Iris pigment epithelial cell (primary cell): ENCODE measurements at regions not wholly inside any gene's neighbourhood (a gene's known extent, or its start where the extent isn't known, plus 50 kb on each side); places are given as distances from the start of the nearest gene placed in this dataset.

Experiments used
- DNase-seq: peaks from one replicate; pipeline ENCODE4 v3.0.0-alpha.2; 2011; ENCODE audit warnings: low read depth

DNA sequence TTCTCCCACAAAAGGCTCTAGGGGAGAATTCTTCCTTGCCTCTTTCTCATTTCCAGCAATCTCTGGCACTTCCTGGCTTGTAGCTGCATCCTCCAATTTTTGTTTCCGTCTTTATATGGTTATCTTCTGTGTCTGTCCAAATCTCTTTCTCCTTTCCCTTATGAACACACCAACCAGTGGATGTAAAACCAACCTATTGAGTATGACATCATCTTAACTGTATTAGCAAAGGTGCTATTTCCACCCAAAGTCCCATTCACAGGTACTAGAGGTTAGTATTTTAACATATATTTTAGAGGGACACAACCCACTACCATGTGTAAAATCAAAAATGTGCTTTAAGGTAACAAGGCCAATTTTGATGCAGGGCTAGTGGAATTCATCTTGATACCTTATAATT lies 129.0 kb downstream of the RAP2A start:
- DNase-seq: no peak

DNA sequence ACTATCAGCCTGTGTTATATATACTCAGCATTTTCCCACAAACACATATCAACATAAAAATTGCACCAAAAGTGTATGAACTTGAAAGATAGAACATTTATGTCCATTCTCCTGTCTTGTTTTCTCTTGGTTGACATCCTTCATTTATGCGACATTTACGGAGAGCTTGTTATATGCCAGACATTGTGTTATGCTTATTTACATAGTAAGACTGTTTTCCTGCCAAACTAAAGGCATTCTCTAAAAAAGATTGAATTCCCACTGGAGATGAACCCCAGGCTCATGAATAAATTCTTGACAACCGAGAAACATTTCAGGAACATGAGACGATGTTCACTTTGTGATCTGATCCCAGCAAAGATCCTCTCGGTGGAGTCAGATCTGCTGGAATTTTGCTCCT lies 131.0 kb downstream of the RAP2A start:
- no peak for DNase-seq

DNA sequence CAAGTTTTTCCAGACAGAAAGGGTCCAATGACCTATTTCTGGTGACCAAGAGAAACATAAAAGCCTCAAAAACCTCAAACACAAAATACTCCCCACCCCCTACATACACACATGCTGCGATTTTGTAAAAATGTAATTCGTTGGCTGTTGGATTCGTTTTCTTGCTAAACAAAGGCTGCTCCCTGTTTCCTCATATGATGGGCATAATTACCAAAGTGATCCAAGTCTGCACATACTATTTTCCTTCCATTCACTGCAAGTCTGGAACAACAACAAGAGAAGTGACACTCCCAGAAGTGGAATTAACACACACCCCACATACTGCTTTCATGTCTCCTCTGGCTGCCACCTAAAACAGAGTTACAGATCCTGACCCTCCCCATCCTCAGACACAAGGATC lies 131.9 kb downstream of the RAP2A start:
- DNase-seq: no peak

DNA sequence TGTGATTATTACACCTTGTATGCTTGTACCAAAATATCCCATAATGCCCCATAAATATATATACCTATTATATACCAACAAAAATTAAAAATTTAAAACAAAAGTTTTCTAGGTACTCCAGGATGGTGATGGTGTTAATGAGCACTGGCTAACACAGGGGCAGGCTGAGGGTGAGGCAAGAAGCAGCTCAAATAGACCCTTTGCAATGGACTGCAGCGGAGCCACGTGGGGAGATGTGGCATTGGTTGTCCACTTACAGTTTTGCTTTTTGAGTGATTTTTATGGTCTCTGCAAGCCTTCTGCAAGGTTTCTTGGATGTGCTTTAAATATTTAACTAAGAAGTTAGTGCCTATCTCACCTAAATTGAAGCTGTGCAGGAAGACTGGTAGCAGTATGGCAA lies 132.9 kb downstream of the RAP2A start:
- no peak for DNase-seq

DNA sequence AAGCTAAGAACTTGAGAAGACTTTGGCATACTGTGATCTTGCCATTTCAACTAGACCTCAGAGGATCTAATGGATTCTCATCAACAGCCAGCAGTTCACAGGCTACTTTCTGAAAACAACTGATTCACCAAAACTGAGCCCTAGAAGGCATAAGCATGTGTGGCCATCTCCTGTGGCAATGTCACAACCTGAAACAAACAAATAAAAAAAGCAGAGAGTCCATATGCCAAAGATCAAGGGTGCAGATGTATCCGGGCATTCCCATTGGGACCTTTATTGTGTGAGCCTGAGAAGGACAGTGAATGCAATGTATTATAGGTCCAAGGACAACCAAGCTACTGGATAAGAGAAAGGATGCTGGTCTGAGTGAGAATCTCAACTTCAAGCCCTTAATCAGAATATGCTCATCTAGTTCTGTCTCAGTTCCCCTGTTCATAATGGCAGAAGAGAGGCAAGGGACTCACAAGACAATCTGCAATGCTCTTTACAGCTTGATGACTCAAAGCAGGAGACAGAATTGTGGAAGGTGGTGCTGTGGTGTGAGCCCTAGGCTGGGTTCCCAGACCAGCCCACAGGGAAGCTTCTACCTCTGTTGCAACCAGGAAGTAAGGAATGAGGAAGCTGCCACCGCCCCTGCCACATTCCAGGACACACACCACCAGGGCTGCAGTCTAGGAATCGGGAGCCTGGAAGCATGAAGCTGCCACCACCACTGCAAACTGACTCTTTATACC lies 133.7 kb downstream of the RAP2A start:
- DNase-seq: peak; percentile 35

DNA sequence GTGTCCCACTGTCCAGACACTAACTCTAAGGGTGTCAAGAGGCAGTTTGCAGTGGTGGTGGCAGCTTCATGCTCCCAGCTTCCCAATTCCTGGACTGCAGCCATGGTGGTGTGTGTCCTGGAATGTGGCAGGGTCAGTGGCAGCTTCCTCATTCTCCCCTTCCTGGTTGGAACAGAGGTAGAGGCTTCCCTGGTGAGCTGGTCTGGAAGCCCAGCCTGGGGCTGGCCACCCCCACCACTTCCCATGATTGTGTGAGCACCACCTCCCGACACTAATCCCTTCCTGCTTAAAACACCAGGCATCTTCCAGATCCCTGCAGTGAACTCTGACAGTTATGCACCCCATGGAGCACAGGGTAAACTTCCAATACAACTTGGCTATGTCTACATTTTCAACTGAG lies 134.9 kb downstream of the RAP2A start:
- no peak for DNase-seq

DNA sequence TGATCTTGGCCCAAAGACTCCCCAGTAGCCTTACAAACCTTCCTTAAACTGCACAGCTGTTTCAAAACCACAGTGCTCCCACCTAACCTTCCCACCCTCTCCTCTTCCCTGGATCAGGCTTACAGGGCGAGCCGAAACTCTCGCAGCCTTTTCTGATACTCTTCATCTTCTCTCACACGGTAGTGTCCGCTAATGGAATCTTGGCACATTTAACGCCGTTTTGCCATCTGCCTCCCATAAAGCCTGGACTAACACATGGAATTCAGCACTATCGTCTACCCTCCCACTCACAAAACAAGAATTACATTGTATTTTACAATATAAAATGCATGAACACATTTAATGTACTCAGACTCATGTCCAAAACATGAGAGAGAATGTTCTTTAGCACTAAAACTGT lies 135.9 kb downstream of the RAP2A start:
- DNase-seq: no peak

DNA sequence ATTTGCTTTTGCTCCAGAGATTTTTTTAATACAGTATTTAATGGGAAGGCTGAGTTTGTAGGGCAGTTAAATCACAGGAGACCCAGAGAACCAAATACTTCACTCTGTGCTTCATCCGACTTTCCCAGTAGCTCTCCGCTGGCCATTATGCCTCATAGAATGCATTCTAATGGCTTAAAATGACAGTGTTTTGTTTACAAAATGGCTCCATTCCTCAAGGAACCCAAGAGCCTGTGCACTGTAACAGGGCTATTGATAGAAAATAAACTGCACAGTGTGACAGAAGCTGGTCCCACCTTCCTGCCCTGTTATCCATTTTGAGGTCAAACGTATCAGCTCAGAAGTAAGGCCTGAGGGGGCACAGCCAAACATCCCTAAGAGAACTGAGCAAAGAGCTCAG lies 136.5 kb downstream of the RAP2A start:
- DNase-seq: no peak

DNA sequence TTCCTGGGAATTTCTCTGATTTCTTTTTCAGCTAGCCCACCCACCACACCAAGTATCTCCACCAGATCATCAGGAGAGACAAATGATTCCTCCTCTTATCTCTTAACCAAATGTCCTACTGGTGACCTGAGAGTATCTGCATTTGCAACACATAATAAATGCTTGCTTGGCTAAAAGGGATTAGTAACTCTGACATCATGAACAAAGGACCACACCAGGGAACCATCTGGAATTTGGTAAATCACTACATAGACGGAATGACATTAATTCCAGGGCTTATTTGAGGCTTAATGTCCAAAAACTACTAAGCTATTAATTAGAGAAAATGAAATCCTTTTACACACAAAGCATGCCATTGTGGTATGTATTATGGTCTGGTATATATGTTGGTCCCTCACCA lies 139.0 kb downstream of the RAP2A start:
- no peak for DNase-seq

DNA sequence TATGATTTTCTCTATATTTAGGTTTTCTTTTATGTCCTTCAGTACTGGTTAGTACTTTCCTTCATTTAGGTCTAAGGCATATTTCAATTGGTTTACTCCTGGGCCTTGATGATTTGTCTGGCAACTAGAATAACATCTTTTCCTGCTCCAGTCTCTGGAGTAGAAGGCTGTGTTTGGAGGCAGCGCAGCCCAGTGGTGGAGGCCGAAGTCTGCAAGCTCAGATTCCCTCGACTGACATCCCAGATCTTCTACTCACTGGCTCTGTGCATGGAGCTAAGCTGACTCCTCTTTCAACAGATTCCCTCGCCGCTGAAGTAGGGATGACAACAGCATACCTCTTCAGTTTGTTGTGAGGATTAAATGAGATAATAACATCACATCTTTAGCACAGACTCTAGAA lies 141.0 kb downstream of the RAP2A start:
- DNase-seq: peak; percentile 52

DNA sequence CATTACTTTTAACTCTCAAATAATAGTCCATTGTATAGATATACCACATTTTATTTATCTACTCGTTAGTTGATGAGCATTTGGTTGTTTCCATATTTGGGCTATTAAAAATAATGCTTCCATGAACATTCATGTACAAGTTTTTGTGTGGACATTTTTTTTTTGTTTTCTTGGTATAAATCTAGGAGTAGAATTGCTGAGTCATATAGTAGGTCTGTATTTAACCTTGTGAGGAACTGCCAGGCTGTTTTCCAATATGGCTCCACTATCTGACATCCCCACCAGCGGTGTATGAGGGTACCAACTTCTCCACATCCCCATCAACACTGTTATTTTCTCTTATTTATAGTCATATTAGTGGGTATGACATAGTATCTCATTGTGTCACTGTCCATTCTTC lies 143.1 kb downstream of the RAP2A start:
- DNase-seq: no peak

DNA sequence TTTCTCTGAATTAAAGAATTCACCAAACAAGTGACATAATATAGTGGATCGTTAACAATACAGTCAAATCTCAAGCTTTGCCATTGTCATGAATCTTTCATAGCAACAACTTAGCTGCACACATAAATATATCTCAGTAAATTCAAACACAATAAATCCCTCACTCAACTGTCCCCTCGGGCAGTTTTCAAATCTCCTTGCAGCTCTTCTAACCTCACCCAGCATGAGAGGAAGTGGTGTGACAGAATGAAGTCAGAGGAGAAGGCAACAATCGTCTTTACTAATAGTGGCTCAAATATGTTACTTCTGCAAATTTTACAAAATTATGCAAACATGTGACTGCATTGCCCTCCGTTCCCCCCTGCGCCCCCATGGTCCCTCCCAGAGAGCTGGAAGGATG lies 148.2 kb downstream of the RAP2A start:
- no peak for DNase-seq

DNA sequence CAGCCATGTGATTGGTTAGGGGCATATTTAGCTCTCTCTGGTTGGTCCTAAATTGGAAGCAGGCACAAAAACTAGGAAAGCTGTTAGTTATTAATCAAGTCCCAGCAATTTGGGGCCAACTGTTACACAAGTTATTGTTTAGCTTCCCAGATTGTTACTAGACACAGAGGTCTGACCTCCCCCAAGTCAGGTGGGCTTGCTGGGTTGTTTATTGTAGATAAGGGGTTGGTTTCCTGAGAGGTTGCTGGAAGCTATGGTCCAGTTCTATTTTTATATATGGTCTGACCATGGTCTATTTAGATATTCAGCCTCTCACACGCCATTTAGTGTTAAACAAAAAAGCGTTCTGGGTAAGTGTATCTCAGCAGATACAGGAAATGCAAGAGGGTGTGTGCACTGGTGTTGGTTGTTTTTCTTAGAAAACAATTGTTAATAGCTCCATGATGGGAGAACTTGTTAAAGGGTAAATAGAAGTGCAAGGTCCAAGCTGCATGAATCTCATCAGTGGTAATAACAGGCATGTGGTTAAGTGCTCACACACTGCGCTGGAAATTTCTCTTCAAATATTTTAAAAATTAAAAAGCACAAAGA lies 150.0 kb downstream of the RAP2A start:
- DNase-seq: no peak

DNA sequence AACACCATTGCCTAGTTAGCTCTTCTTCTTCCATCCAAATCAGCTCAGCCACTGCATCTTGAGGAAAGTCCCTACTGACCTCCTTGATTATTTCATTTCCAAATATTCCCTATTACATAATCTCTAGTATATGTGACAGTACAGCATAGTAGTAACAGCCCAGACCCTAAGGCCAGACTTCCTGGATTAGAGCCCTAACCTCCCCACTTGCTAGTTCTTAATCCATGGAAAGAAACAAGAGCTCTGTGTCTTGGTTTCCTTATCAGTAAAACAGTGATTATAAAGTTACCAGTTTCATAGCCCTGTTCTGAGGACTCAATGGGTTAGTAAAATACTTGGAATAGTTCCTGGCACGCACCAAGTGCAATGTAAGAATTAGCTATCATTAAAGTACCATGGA lies 153.0 kb downstream of the RAP2A start:
- no peak for DNase-seq

DNA sequence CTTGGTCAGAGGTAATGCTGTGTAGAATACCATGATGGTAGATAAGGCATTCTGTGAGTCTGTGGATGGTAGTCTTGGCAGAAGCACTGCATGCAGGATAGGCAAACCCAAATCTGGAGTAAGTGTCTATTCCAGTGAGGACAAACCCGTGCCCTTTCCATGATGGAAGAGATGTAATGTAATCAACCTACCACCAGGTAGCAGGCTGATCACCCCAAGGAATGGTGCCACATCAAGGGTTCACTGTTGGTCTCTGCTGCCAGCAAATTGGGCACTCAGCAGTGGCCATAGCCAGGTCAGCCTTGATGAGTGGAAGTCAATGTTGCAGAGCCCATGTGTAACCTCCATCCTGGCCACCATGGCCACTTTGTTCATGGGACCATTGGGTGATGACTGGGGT lies 155.0 kb downstream of the RAP2A start:
- no peak for DNase-seq

DNA sequence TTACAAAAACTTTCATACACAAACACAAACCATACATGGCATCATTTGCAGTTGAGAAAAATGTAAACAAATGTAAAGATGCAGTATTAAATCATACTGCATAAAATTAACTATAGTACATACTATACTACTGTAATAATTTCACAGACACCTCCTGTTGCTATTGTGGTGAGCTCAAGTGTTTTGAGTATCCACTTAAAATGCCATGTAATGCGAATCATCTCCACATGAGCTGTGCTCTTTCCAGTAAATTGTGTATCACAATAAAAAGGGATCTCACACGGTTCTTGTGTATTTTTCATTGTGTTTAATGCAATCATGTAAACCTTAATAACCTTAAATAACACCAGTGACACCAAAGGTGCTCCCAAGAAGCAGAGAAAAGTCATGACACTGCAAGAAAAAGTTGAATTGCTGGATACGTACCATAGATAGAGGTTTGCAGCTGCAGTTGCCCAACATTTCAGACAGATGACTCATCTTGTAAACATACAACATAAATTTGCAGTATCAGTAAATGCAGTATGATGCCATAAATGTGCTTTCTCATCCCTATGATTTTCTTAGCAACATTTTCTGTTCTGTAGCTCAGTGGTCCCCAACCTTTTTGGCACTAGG lies 166.6 kb downstream of the RAP2A start:
- peak; percentile 88 for DNase-seq

DNA sequence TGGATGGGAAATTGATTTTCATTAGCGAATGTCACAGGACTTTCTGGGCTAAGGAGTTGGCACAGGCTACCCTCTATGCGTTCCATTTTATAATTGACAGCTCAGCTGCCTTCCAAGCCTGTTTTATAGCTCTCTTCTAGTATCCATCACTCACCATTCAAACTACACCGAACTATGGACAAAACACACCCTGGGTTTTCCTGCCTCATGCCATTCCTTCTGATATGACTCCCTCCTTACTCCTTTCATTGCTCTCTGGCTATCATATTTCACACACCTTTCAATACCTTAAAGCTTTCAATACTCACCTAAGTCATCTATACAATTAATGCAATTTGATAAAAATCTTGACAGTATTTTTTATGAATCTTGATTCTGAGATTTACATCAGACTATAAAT lies 181.3 kb downstream of the RAP2A start:
- peak; percentile 5 for DNase-seq

DNA sequence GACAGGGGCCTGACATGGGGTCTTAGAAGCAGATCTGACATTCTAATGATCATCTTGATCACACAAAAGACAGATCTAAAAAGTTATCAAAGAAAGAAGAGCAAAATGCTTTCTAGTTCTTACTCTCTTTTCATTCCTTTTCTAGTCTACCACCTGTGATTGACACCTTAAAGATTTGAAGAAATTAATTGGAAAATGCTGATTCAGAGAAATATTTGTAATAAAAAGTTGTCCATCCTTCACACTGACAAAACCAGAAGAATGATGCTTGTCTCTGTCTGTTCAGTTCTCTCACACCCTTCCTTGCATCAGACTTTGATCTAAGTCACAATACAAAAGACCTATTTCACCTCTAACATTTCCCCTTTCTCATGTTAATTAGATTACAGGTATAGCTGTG lies 182.4 kb downstream of the RAP2A start:
- no peak for DNase-seq

DNA sequence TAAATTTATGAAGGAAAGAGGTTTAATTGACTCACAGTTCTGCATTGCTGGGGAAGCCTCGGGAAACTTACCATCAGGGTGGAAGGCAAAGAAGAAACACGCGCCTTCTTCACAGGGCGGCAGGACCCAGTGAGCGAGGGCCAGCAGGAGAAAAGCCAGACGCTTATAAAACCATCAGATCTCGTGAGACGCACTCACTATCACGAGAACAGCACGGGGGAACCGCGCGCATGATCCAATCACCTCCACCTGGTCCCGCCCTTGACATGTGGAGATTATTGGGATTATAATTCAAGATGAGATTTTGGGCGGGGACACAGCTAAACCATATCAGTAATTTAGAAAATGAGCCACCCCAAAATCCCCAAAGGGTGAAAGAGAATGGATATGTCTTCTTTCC lies 187.1 kb downstream of the RAP2A start:
- DNase-seq: no peak

DNA sequence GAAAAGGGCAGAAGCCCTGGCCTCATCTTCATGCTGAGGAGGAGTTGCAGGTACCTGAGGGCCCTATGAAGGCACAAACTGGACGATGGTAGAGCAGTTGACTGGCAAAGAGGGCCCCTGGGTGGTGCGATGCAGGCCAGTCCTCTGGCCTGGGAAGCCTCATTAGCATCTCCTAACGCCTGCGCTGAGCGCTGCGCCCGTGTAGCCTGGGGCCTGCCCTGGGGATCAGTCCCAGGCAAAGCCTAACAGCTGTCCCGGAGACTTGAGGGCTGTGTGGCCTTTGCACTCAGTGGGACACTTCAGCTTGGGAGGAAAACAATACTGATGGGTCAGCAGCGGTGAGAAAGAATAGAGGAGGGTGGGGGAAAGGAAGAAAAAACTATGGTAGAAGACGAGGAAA lies 187.7 kb downstream of the RAP2A start:
- DNase-seq: no peak

DNA sequence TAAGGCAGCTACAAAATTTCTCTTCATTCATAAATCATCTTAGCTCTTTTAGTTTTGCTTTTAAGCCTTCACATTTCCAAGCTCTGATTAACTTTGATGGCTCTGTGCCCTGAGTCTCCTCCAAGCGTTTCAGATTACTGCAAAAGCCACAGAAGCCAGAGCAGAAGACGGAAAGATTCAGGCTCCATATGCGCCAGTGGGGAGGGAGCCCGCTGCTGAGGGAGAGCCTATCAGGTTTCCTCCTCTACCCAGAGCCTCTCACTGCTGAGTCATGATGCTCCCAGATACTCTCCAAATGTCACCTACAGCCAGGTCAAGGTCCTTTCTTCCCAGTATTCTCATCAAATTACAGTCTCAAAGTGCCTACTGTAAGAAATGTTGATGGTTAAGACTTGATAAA lies 193.6 kb downstream of the RAP2A start:
- DNase-seq: peak; percentile 98

DNA sequence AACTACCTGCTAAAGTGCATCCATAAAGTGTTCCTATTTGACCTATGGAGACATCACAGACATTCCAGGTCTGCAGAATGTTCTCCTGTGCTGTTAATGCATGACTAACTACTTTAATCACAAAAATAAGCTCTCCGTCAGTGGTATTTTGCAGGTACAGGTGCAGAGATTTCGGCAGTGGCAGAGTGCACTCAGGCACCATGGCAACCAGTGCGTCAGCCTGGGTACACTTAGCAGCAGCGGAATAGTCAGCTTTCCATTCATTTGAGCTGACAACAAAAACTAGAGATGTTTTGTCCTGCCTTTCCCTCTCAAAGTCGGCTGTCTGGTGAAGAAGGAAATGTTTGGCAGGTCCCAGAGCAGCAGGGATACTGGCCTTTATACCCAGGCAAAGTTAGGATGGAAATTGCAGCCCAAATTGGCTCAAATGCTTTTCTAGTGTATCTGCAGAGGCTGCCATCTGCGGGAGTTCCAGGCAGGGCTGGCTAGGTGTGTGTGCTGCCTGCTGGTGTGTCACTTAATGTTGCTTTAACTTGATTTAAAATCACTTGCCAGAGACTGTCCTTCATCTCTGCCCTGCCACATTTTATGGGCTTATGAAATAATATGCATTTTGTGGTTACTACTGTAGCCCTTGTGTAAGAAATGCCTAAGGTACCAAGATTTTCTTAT lies 195.8 kb downstream of the RAP2A start:
- no peak for DNase-seq

DNA sequence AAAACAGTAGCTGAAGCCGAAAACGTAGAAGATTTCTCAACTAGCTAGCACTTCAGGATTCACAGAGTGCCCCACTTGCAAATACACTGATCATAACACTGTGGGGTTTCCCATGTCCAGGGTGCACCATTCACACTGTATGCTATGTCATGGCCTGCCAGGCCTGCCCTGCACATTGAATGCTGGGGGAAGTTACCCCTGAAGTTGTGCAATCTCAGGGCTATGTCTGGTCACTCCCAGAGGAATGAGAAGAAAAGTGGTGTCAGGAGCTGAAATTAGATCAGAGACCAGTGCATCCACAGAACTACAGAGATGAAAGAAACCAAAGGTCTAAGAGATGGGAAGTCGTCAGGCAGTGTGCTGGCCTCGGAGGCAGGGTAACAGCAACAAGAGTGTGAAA lies 196.8 kb downstream of the RAP2A start:
- peak; percentile 5 for DNase-seq
